K562 (cell line): ENCODE measurements at regions not wholly inside any gene's neighbourhood (a gene's known extent, or its start where the extent isn't known, plus 50 kb on each side); places are given as distances from the start of the nearest gene placed in this dataset.

Experiments
- CEBPB ChIP-seq: fragments of 450-650 bp; IDR thresholded peaks from 2 replicates; pipeline ENCODE4 v1.6.1; 2016; ENCODE audit warnings: missing genetic modification characterization, missing compliant biosample characterization
- CREM ChIP-seq: IDR thresholded peaks from 2 replicates; pipeline ENCODE4 v1.6.1; 2014; ENCODE audit warnings: antibody characterized with exemption, low read depth
- ESRRA ChIP-seq: fragments of 450-650 bp; IDR thresholded peaks from 2 replicates; pipeline ENCODE4 v1.6.1; 2014; ENCODE audit warnings: low read depth, mild to moderate bottlenecking, moderate library complexity, borderline replicate concordance
- JUN ChIP-seq, 2 experiments: sonication (generic) in 1 of 2; formaldehyde crosslinking in 1 of 2; IDR thresholded peaks; 2 replicates each; pipeline versions ENCODE4 v1.6.1 to v1.8.0; 2012 to 2022; ENCODE audit warnings: borderline replicate concordance in 2 of 2, mild to moderate bottlenecking in 2 of 2, improper control_type of control experiment in 1 of 2, low read depth in 1 of 2, low read length in 1 of 2, missing genetic modification reagents in 1 of 2
- KAT2B ChIP-seq: IDR thresholded peaks from one replicate; pipeline ENCODE4 v1.6.1; 2012; ENCODE audit warnings: low read depth, mild to moderate bottlenecking, control low read depth, inconsistent platforms, low read length, moderate library complexity
- MCM2 ChIP-seq: fragments of 450-650 bp; IDR thresholded peaks from 2 replicates; pipeline ENCODE4 v1.6.1; 2017; ENCODE audit warnings: low read depth, mild to moderate bottlenecking
- RFX5 ChIP-seq: IDR thresholded peaks from 2 replicates; pipeline ENCODE4 v1.6.1; 2011; ENCODE audit warnings: low read depth, mild to moderate bottlenecking, improper control_type of control experiment, low read length
- SIN3A ChIP-seq, 2 experiments: fragments of 150-350 bp in 1 of 2; IDR thresholded peaks; 2 replicates each; pipeline ENCODE4 v1.6.1; 2011 to 2016; ENCODE audit warnings: borderline replicate concordance in 2 of 2, low read depth in 2 of 2, low read length in 2 of 2, mild to moderate bottlenecking in 2 of 2, moderate library complexity in 2 of 2; ENCODE audit not compliant: control insufficient read depth in 1 of 2
- YY1 ChIP-seq, 3 experiments: IDR thresholded peaks; 2 replicates each; pipeline ENCODE4 v1.6.1; 2011; ENCODE audit warnings: low read length in 2 of 3, mild to moderate bottlenecking in 2 of 3, moderate library complexity in 2 of 3, borderline replicate concordance in 1 of 3, control low read depth in 1 of 3, low read depth in 1 of 3; ENCODE audit not compliant: insufficient read depth in 3 of 3, insufficient replicate concordance in 2 of 3, control insufficient read depth in 1 of 3, insufficient read length in 1 of 3; ENCODE audit errors: extremely low read depth in 1 of 3
- TF ChIP-seq, protein P1 (sequence below): fragments of 200-800 bp; sonication (Bioruptor generic); IDR thresholded peaks from 2 replicates; pipeline ENCODE4 v1.6.1; 2016; ENCODE audit warnings: missing genetic modification characterization, missing compliant biosample characterization
- TF ChIP-seq, protein P2 (sequence below): sonication (generic); formaldehyde crosslinking; IDR thresholded peaks from 2 replicates; pipeline ENCODE4 v1.4.0; 2020; ENCODE audit warnings: mild to moderate bottlenecking, missing genetic modification reagents

DNA sequence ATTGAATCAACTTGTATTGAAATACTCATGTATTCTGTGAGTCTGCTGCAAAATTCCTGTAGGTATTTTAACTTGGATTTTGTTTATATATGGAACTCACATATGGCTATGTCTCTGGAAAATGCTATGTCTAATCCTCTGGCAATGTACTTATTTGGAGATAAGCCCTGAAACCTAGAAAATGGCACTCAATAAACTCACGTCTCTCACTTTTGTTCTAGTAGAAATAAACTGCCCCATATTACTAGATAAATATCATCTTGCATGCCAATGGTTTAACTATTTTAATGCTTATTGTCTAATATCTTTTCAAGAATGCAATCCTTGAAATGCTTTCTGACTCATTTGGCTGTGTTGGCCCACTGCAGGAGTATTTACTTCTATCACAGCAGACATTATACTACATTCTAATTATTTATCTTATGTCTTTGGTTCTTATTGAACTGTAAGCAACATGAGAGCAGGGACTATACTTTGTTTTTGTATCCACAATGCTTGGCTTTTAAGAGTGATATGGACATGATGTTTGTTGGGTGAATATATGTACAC lies 292.2 kb upstream of the RSPO3 start:
- TF ChIP-seq JUN (IDR thresholded peaks at IDR 0.05; ENCODE audit: borderline replicate concordance, low read depth, low read length) (no peak), JUN (CRISPR knock-in tag; IDR thresholded peaks at IDR 0.05; ENCODE audit: borderline replicate concordance) (no peak), CEBPB (tag) (no peak), ESRRA (no peak), SIN3A (IDR thresholded peaks at IDR 0.05; ENCODE audit: borderline replicate concordance in 2 of 2, control insufficient read depth in 1 of 2, low read depth in 2 of 2, low read length in 2 of 2) (no peak), YY1 (IDR thresholded peaks at IDR 0.05; ENCODE audit: borderline replicate concordance in 1 of 3, control insufficient read depth in 1 of 3, extremely low read depth in 1 of 3, insufficient read depth in 3 of 3, insufficient read length in 1 of 3, insufficient replicate concordance in 2 of 3, low read depth in 1 of 3, low read length in 2 of 3) (no peak), RFX5 (no peak), KAT2B (no peak), MCM2 (no peak), CREM (no peak)
- TF ChIP-seq, protein P1, sequence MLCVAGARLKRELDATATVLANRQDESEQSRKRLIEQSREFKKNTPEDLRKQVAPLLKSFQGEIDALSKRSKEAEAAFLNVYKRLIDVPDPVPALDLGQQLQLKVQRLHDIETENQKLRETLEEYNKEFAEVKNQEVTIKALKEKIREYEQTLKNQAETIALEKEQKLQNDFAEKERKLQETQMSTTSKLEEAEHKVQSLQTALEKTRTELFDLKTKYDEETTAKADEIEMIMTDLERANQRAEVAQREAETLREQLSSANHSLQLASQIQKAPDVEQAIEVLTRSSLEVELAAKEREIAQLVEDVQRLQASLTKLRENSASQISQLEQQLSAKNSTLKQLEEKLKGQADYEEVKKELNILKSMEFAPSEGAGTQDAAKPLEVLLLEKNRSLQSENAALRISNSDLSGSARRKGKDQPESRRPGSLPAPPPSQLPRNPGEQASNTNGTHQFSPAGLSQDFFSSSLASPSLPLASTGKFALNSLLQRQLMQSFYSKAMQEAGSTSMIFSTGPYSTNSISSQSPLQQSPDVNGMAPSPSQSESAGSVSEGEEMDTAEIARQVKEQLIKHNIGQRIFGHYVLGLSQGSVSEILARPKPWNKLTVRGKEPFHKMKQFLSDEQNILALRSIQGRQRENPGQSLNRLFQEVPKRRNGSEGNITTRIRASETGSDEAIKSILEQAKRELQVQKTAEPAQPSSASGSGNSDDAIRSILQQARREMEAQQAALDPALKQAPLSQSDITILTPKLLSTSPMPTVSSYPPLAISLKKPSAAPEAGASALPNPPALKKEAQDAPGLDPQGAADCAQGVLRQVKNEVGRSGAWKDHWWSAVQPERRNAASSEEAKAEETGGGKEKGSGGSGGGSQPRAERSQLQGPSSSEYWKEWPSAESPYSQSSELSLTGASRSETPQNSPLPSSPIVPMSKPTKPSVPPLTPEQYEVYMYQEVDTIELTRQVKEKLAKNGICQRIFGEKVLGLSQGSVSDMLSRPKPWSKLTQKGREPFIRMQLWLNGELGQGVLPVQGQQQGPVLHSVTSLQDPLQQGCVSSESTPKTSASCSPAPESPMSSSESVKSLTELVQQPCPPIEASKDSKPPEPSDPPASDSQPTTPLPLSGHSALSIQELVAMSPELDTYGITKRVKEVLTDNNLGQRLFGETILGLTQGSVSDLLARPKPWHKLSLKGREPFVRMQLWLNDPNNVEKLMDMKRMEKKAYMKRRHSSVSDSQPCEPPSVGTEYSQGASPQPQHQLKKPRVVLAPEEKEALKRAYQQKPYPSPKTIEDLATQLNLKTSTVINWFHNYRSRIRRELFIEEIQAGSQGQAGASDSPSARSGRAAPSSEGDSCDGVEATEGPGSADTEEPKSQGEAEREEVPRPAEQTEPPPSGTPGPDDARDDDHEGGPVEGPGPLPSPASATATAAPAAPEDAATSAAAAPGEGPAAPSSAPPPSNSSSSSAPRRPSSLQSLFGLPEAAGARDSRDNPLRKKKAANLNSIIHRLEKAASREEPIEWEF (CRISPR knock-in tag): no peak
- TF ChIP-seq, protein P2, sequence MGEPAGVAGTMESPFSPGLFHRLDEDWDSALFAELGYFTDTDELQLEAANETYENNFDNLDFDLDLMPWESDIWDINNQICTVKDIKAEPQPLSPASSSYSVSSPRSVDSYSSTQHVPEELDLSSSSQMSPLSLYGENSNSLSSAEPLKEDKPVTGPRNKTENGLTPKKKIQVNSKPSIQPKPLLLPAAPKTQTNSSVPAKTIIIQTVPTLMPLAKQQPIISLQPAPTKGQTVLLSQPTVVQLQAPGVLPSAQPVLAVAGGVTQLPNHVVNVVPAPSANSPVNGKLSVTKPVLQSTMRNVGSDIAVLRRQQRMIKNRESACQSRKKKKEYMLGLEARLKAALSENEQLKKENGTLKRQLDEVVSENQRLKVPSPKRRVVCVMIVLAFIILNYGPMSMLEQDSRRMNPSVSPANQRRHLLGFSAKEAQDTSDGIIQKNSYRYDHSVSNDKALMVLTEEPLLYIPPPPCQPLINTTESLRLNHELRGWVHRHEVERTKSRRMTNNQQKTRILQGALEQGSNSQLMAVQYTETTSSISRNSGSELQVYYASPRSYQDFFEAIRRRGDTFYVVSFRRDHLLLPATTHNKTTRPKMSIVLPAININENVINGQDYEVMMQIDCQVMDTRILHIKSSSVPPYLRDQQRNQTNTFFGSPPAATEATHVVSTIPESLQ: no peak
